Esophagus squamous epithelium (tissue), 5 donors: ENCODE measurements at regions not wholly inside any gene's neighbourhood (a gene's known extent, or its start where the extent isn't known, plus 50 kb on each side); places are given as distances from the start of the nearest gene placed in this dataset.

Source experiments
- DNase-seq: peaks from one replicate; lab custom pipeline; 2025; lab: John Stamatoyannopoulos, UW
- H3K27ac ChIP-seq, 4 donors: fragments of 200-600 bp; sonication (generic); one replicate each; pipeline ENCODE4 v1.5.1; 2016 to 2019; ENCODE audit warnings: mild to moderate bottlenecking in 1 of 4
- H3K27me3 ChIP-seq, 4 donors: fragments of 200-600 bp; sonication (generic); 1 replicate in 3 of 4; 2 replicates in 1 of 4; pipeline versions ENCODE4 v1.5.1 to v1.6.0; 2017 to 2021; ENCODE audit warnings: antibody characterized with exemption in 1 of 4
- H3K36me3 ChIP-seq, 3 donors: fragments of 200-600 bp; sonication (generic); one replicate each; pipeline ENCODE4 v1.5.1; 2016 to 2019
- H3K4me1 ChIP-seq, 3 donors: fragments of 200-600 bp; sonication (generic); one replicate each; pipeline ENCODE4 v1.5.1; 2017 to 2019
- H3K4me3 ChIP-seq, 4 donors: fragments of 200-600 bp; sonication (generic); 1 replicate in 3 of 4; 2 replicates in 1 of 4; pipeline ENCODE4 v1.5.1; 2016 to 2019; ENCODE audit warnings: mild to moderate bottlenecking in 2 of 4, moderate library complexity in 1 of 4
- H3K9me3 ChIP-seq, 3 donors: fragments of 200-600 bp; sonication (generic); one replicate each; pipeline ENCODE4 v1.5.1; 2016 to 2019
- POLR2A ChIP-seq, 4 donors: fragments of 450-650 bp; IDR thresholded peaks; one replicate each; pipeline ENCODE4 v1.6.1; 2017; ENCODE audit warnings: antibody characterized with exemption in 4 of 4, mild to moderate bottlenecking in 4 of 4, moderate library complexity in 3 of 4
- WGBS, 2 donors: methylation state at CpG; one replicate each; pipeline ENCODE4 v1.1.5; 2018; 5-methylcytosine and 5-hydroxymethylcytosine counted together
- intact Hi-C: fragments of 100-400 bp; cut with DNase I; formaldehyde crosslinking; loops from one replicate; pipeline ENCODE4 v1.15.0; 2022
- TF ChIP-seq, protein P1 (sequence below), 6 experiments: fragments of 450-650 bp in 4 of 6; fragments of 200-600 bp in 2 of 6; sonication (generic) in 2 of 6; IDR thresholded peaks; one replicate each; pipeline ENCODE4 v1.5.1; 2016 to 2019; ENCODE audit warnings: antibody characterized with exemption in 6 of 6, mild to moderate bottlenecking in 4 of 6, moderate library complexity in 4 of 6
- donor health status: DM: yes; HTN: yes; CAD: no.

DNA sequence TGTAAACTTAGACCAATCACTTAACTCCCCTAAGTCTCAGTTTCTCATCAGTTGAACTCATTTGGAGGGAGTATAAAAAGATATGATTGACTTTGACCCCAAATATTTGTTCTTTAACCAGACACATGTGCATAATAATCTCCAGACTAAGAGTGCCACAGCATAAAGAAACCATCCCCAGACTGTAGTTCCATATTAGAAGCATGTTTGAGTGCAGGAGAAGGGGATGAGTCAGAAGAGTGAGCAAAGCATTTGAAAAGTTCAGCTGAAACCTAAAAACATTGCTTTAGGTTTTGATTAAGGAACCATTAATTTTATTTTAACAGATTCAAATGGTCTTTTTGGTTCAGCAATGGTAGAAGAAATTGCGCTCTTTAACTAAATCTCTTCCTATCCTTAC is 654.8 kb downstream of the UTRN start:
- WGBS, 2 donors: 93 to 96% methylated on average over 1 of the region's 1 CpG
- intact Hi-C loops: no loop called here

DNA sequence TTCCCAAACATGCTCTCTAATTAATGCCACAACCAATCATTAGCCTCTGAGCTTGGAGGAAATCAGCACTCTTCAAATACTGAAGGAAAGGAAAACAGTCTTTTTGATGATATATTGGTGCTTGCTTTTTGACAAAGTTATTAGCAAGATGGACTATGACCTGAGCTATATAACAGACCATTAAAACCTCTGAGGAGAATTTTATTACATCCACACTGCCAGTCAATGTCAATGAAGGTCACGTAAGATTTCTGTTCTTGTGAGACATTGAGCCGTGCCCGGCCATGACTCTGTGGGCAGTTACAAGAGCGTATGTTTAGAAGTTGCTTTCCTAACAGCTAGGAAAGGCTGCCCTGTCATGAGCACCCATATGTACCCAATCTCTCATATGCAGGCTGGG is 659.0 kb downstream of the UTRN start:
- Histone ChIP-seq H3K9me3 (no peaks in the 10 kb centered on the region), H3K36me3 (no peaks in the 10 kb centered on the region), H3K4me1 (no peaks in the 10 kb centered on the region), H3K27me3 (no peaks in the 10 kb centered on the region), H3K27ac (no peak overlapping the region), H3K4me3 (no peak overlapping the region)
- TF ChIP-seq, protein P1, sequence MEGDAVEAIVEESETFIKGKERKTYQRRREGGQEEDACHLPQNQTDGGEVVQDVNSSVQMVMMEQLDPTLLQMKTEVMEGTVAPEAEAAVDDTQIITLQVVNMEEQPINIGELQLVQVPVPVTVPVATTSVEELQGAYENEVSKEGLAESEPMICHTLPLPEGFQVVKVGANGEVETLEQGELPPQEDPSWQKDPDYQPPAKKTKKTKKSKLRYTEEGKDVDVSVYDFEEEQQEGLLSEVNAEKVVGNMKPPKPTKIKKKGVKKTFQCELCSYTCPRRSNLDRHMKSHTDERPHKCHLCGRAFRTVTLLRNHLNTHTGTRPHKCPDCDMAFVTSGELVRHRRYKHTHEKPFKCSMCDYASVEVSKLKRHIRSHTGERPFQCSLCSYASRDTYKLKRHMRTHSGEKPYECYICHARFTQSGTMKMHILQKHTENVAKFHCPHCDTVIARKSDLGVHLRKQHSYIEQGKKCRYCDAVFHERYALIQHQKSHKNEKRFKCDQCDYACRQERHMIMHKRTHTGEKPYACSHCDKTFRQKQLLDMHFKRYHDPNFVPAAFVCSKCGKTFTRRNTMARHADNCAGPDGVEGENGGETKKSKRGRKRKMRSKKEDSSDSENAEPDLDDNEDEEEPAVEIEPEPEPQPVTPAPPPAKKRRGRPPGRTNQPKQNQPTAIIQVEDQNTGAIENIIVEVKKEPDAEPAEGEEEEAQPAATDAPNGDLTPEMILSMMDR (IDR thresholded peaks at IDR 0.05): no peak
- WGBS, 2 donors: 96 to 97% methylated on average over 4 of the region's 4 CpGs
- no peak for DNase-seq
- intact Hi-C loops: no loop called here

More for the DNA sequence above, 654.8 kb downstream of the UTRN start:
- Histone ChIP-seq H3K27me3 (no peaks in the 10 kb centered on the region), H3K4me1 (no peaks in the 10 kb centered on the region), H3K36me3 (no peaks in the 10 kb centered on the region), H3K27ac (no peak overlapping the region), H3K9me3 (no peaks in the 10 kb centered on the region), H3K4me3 (no peak overlapping the region)
- DNase-seq: no peak
- TF ChIP-seq, protein P1 (IDR thresholded peaks at IDR 0.05): no peak
- TF ChIP-seq POLR2A (IDR thresholded peaks at IDR 0.05): no peak

DNA sequence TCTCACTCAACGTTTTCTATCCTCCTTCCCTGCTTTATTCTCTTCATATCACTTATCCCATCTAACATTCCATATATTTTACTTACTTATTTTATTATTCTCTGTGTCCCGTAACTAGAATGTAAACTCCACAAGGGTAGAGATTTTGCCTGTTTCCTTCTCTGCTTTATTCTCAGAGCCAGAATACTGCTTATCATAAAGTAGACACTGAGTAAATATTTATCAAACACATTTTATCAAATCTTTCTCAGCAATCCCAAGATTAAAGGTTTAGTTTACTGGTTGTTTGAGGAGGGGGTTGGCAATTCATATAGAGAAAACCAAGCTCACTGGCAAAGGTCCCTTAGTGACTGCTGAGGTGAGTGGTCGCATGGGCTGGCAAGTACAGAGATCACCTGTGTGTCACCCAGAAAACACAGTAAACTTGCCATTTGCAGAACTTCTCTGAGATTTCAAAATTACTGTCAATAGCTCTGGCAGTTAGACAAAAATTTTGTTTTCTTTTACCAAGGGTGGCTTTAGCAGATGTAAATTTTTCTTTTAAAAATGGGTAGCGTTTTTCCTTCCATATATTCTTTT is 662.4 kb downstream of the UTRN start:
- no peaks in the 10 kb centered on the region for H3K4me1 ChIP-seq
- DNase-seq: no peak
- H3K36me3 ChIP-seq: no peaks in the 10 kb centered on the region
- WGBS, 2 donors: 54 to 66% methylated on average over 3 to 4 of the region's 4 CpGs
- H3K4me3 ChIP-seq: no peak overlapping the region
- H3K9me3 ChIP-seq: no peaks in the 10 kb centered on the region
- H3K27me3 ChIP-seq: no peaks in the 10 kb centered on the region
- no peak for TF ChIP-seq POLR2A (IDR thresholded peaks at IDR 0.05)
- TF ChIP-seq, protein P1 (IDR thresholded peaks at IDR 0.05): no peak
- intact Hi-C loops: no loop called here
- H3K27ac ChIP-seq: no peak overlapping the region

DNA sequence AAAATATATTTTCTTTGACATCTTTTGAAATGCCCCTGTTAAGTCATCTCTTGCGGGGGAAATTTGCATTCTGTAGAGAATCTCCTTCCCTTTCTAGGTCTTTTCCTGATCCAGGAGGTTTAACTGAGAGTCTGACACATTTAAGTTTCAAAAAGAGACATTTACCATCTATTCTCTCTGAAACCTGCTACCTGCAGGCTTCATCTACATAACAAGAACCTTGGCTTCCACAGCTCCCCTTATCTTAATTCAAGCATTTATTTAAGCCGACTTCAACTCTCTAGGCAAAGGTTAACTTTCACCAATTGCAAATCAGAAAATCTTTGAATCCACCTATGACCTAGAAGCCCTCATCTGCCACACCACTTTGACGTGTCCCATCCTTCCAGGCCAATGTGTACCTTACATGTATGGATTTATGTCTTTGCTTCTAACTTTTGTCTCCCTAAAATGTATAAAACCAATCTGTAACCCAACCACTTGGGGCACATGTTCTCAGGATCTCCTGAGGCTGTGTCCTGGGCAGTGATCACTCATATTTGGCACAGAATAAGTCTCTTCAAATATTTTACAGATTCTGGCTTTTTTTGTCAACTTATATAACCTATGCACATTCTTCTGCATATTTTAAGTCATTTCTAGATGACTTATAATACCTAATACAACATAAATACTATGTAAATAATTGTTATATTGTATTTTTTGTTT is 666.7 kb downstream of the UTRN start:
- H3K4me3 ChIP-seq: no peak overlapping the region
- H3K4me1 ChIP-seq: no peaks in the 10 kb centered on the region
- H3K27me3 ChIP-seq: no peaks in the 10 kb centered on the region
- TF ChIP-seq, protein P1 (IDR thresholded peaks at IDR 0.05): no peak
- TF ChIP-seq POLR2A (IDR thresholded peaks at IDR 0.05): no peak
- no peaks in the 10 kb centered on the region for H3K9me3 ChIP-seq
- no peak overlapping the region for H3K27ac ChIP-seq
- intact Hi-C loops: no loop called here
- no peak for DNase-seq
- 47 to 54% methylated on average over 3 of the region's 3 CpGs for WGBS, 2 donors
- no peaks in the 10 kb centered on the region for H3K36me3 ChIP-seq

DNA sequence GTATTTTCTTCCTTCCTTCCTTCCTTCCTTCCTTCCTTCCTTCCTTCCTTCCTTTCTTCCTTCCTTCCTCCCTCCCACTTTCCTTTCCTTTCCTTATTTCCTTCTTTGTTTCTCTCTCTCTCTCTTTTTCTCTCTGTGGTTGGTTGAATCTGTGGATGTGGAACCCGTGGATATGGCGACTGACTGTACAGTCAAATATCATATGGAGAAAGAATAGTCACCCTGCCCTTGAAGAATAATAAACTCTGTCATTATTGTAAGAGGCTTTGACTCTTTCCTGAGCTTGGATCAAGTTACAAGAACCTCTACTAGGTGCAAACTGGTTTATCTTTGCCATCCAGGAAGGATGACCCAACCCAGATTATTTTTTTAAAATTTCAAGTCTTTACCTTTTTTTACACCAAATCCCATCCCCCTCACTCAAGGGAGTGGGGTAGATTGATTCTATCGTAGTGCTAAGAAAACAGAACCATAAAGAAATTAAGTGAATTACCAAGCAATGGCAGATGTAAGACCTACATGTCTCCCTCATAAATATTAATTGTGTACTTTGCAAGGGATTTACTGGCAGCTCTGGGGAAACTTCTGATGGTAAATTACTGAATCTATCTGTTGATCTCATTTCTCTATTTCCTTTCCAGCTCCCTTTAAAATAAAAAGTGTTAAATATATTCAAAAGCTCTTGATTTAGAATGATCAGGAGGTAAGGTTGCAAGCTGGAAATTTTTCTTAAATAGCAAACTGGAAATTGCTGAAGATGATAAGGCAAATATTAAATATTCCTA is 667.5 kb downstream of the UTRN start:
- Histone ChIP-seq H3K36me3 (no peaks in the 10 kb centered on the region), H3K9me3 (no peaks in the 10 kb centered on the region), H3K27ac (no peak overlapping the region), H3K27me3 (no peaks in the 10 kb centered on the region), H3K4me1 (no peaks in the 10 kb centered on the region), H3K4me3 (no peak overlapping the region)
- TF ChIP-seq, protein P1 (IDR thresholded peaks at IDR 0.05): no peak
- DNase-seq: no peak
- intact Hi-C loops: no loop called here
- WGBS, 2 donors: 45 to 93% methylated on average over 3 of the region's 3 CpGs
